ENCODE measurements at regions not wholly inside any gene's neighbourhood (a gene's known extent, or its start where the extent isn't known, plus 50 kb on each side); places are given as distances from the start of the nearest gene placed in this dataset.
A peak's percentile ranks its signal among the peaks of the same experiment; 100 is the strongest.

GRCh38 chr6:14661691-14662090 is 544.1 kb downstream of the CD83 start:
- Histone ChIP-seq H3K4me1 (ENCODE audit: insufficient read depth, low read length, poor library complexity, severe bottlenecking) (peaks cover 93% of the 10 kb centered on the region), H3K4me3 (ENCODE audit: low read depth, low read length, poor library complexity, severe bottlenecking) (peak overlapping the region; percentile 48), H3K36me3 (ENCODE audit: insufficient read depth, low read length) (no peaks in the 10 kb centered on the region), H2AFZ (ENCODE audit: low read length) (no peak overlapping the region; the same call in 1 of the 2 replicates), H3K27ac (ENCODE audit: low read depth, low read length, poor library complexity, severe bottlenecking) (peak overlapping the region; percentile 59), H3K4me2 (ENCODE audit: low read length) (peak overlapping the region; percentile 73), H3K9me3 (ENCODE audit: low read length) (no peaks in the 10 kb centered on the region), H4K20me1 (ENCODE audit: insufficient read depth, low read length) (no peaks in the 10 kb centered on the region), H3K9me2 (ENCODE audit: insufficient read depth, low read length) (no peaks in the 10 kb centered on the region), H3K79me2 (ENCODE audit: insufficient read depth, low read depth, low read length) (no peaks in the 10 kb centered on the region)
- no peak for DNase-seq (ENCODE audit: low spot score)
- POLR2A ChIA-PET = interaction anchor here (0.6 to 2.0 kb wide), 5 partner anchors 11 to 241 kb away, joined by 3 to 4 read pairs (median 3); no protein-coding TSS in a partner anchor
- no TSS peak for BruUV-seq (replicated peaks)
- CTCF ChIA-PET (ENCODE audit: unreplicated experiment) = interaction anchor here (0.6 to 1.2 kb wide), 2 partner anchors 26 to 98 kb away, joined by 3 read pairs; no protein-coding TSS in a partner anchor
- no peak for TF ChIP-seq CTCF (conservative IDR thresholded peaks at IDR 0.05; ENCODE audit: low read length)
- no peak for TF ChIP-seq EZH2phosphoT487 (IDR thresholded peaks at IDR 0.05; ENCODE audit: borderline replicate concordance, low read depth, low read length)
- intact Hi-C loops (cut with micrococcal nuclease; ENCODE audit: unreplicated experiment) = loop anchor here (5.0 kb wide), 2 partner anchors 251 to 586 kb away; partner anchors contain the start of gene JARID2

- H3K27ac ChIP-seq (ENCODE audit: low read depth, low read length, poor library complexity, severe bottlenecking) = peak overlapping the region; percentile 75
- H3K9me2 ChIP-seq (ENCODE audit: insufficient read depth, low read length) = no peaks in the 10 kb centered on the region
- DNase-seq (ENCODE audit: low spot score) = peak; percentile 98
- peak overlapping the region; percentile 33 for H3K4me3 ChIP-seq (ENCODE audit: low read depth, low read length, poor library complexity, severe bottlenecking)
- BruUV-seq (replicated peaks) = no TSS peak
- H3K36me3 ChIP-seq (ENCODE audit: insufficient read depth, low read length) = no peaks in the 10 kb centered on the region
- peak overlapping the region; percentile 71 for H3K4me2 ChIP-seq (ENCODE audit: low read length)
- no peaks in the 10 kb centered on the region for H3K9me3 ChIP-seq (ENCODE audit: low read length)
- intact Hi-C loops (cut with micrococcal nuclease; ENCODE audit: unreplicated experiment) = loop anchor here (1.0 to 5.0 kb wide), 6 partner anchors 65 to 583 kb away; partner anchors contain the start of gene JARID2
- peaks cover 93% of the 10 kb centered on the region for H3K4me1 ChIP-seq (ENCODE audit: insufficient read depth, low read length, poor library complexity, severe bottlenecking)
- ChIA-PET CTCF (ENCODE audit: unreplicated experiment) (no interaction called here), POLR2A (interaction anchor here (0.6 to 0.7 kb wide), 2 partner anchors 318 to 485 kb away, joined by 4 read pairs; no protein-coding TSS in a partner anchor)
- 0 out of 2 replicates have a peak, but pooled peaks have one; percentile 52 for TF ChIP-seq CTCF (conservative IDR thresholded peaks at IDR 0.05; ENCODE audit: low read length)
- TF ChIP-seq EZH2phosphoT487 (IDR thresholded peaks at IDR 0.05; ENCODE audit: borderline replicate concordance, low read depth, low read length) = no peak
- 0 out of 2 replicates have a peak overlapping the region, but pooled peaks have one; percentile 10 for H2AFZ ChIP-seq (ENCODE audit: low read length)
- H4K20me1 ChIP-seq (ENCODE audit: insufficient read depth, low read length) = no peaks in the 10 kb centered on the region
- no peaks in the 10 kb centered on the region for H3K79me2 ChIP-seq (ENCODE audit: insufficient read depth, low read depth, low read length)
Measured at GRCh38 chr6:14664112-14664601, 546.6 kb downstream of the CD83 start.
